Upper lobe of left lung (tissue), 6 donors: ENCODE measurements at regions not wholly inside any gene's neighbourhood (a gene's known extent, or its start where the extent isn't known, plus 50 kb on each side); places are given as distances from the start of the nearest gene placed in this dataset.

Experiments used
- ATAC-seq, 2 donors: fragments of 200-7000 bp; cut with Tn5 transposase; one replicate each; pipeline ENCODE4 v1.9.1; 2022; ENCODE audit warnings: mild to moderate bottlenecking in 2 of 2, moderate library complexity in 2 of 2; ENCODE audit not compliant: low FRiP score in 2 of 2
- DNase-seq, 2 donors: peaks; one replicate each; pipeline ENCODE4 v3.0.0-alpha.2; 2019 to 2020
- H3K27ac ChIP-seq, 4 donors: fragments of 200-600 bp; sonication (generic); one replicate each; pipeline ENCODE4 v1.5.1; 2016 to 2019
- H3K27me3 ChIP-seq, 4 donors: fragments of 200-600 bp; sonication (generic); one replicate each; pipeline ENCODE4 v1.5.1; 2017 to 2019
- H3K36me3 ChIP-seq, 4 donors: fragments of 200-600 bp; sonication (generic); one replicate each; pipeline ENCODE4 v1.5.1; 2016 to 2019
- H3K4me1 ChIP-seq, 4 donors: fragments of 200-600 bp; sonication (generic); one replicate each; pipeline ENCODE4 v1.5.1; 2018 to 2019
- H3K4me3 ChIP-seq, 4 donors: fragments of 200-600 bp; sonication (generic); one replicate each; pipeline ENCODE4 v1.5.1; 2017 to 2019; ENCODE audit warnings: mild to moderate bottlenecking in 2 of 4, moderate library complexity in 1 of 4
- H3K9me3 ChIP-seq, 4 donors: fragments of 200-600 bp; sonication (generic); one replicate each; pipeline ENCODE4 v1.5.1; 2018 to 2019
- EP300 ChIP-seq, 4 donors: sonication (generic); formaldehyde crosslinking; IDR thresholded peaks; one replicate each; pipeline ENCODE4 v1.5.1; 2017; ENCODE audit warnings: antibody characterized with exemption in 4 of 4, control low read depth in 2 of 4
- POLR2A ChIP-seq, 4 donors: fragments of 450-650 bp; IDR thresholded peaks; one replicate each; pipeline ENCODE4 v1.5.1; 2016 to 2017; ENCODE audit warnings: antibody characterized with exemption in 4 of 4, mild to moderate bottlenecking in 2 of 4
- POLR2AphosphoS5 ChIP-seq, 2 donors: sonication (generic); formaldehyde crosslinking; IDR thresholded peaks; one replicate each; pipeline ENCODE4 v1.5.1; 2017; ENCODE audit warnings: antibody characterized with exemption in 2 of 2
- WGBS, 2 donors: methylation state at CpG; one replicate each; pipeline ENCODE4 v1.1.5; 2017 to 2018; 5-methylcytosine and 5-hydroxymethylcytosine counted together
- TF ChIP-seq, protein P1 (sequence below), 6 experiments: fragments of 450-650 bp in 4 of 6; fragments of 200-600 bp in 2 of 6; sonication (generic) in 2 of 6; IDR thresholded peaks; one replicate each; pipeline ENCODE4 v1.5.1; 2016 to 2019; ENCODE audit warnings: antibody characterized with exemption in 6 of 6
- donor health status: DM: no; HTN: no; CAD: no; lungs with moderate emphysema.
- donor health status: DM: no; HTN: yes; CAD: no; lungs with severe emphysema.

DNA sequence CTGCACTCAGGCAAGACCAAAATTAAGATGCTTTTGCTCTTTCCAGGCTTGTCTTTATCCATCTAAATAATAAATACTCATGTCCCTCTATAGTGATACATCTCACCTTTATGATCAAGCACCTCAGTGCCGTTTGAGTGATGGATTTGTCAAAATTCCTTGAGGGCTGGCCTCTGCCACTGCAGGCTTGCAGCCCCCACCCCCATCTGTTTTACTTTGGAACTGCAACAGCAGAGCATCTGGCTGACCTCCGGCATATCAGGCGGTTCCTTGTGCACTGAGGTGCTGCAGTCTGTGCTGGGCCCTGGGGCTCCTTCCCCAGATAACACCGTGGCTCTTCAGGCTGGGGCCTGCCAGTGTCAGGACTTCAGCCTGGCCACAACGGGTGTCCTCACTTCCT is 386.9 kb downstream of the CDH26 start:
- Histone ChIP-seq H3K4me1 (no peaks in the 10 kb centered on the region), H3K9me3 (no peaks in the 10 kb centered on the region), H3K27me3 (no peaks in the 10 kb centered on the region), H3K27ac (no peak overlapping the region), H3K36me3 (no peaks in the 10 kb centered on the region), H3K4me3 (no peak overlapping the region)
- DNase-seq (no peak), ATAC-seq (no peak)
- no peak for TF ChIP-seq POLR2AphosphoS5 (IDR thresholded peaks at IDR 0.05)
- TF ChIP-seq, protein P1, sequence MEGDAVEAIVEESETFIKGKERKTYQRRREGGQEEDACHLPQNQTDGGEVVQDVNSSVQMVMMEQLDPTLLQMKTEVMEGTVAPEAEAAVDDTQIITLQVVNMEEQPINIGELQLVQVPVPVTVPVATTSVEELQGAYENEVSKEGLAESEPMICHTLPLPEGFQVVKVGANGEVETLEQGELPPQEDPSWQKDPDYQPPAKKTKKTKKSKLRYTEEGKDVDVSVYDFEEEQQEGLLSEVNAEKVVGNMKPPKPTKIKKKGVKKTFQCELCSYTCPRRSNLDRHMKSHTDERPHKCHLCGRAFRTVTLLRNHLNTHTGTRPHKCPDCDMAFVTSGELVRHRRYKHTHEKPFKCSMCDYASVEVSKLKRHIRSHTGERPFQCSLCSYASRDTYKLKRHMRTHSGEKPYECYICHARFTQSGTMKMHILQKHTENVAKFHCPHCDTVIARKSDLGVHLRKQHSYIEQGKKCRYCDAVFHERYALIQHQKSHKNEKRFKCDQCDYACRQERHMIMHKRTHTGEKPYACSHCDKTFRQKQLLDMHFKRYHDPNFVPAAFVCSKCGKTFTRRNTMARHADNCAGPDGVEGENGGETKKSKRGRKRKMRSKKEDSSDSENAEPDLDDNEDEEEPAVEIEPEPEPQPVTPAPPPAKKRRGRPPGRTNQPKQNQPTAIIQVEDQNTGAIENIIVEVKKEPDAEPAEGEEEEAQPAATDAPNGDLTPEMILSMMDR (IDR thresholded peaks at IDR 0.05) = no peak
- no peak for TF ChIP-seq POLR2A (IDR thresholded peaks at IDR 0.05)
- TF ChIP-seq EP300 (IDR thresholded peaks at IDR 0.05) = no peak
- WGBS, 2 donors = 75 to 76% methylated on average over 3 to 5 of the region's 5 CpGs

DNA sequence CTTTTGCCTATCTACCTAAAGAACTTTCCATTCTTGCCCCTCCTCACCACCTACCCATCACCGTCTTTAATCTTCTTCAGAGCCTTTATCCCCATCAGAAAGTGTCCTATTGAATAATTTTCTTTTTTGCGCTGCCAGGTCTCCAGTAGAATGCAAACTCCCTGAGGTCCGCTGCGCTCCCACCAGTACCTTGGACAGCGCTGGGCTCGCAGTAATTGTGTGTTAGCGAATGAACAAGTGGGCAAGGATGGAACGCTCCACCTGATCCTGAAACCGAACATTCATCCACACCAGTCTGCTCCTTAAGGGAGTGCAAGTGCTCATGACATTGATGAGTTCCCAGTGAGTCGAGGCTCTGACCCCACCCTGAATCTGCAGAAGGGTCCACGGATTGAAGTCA is 391.2 kb downstream of the CDH26 start:
- Histone ChIP-seq H3K27me3 (no peaks in the 10 kb centered on the region), H3K4me3 (no peak overlapping the region), H3K27ac (no peak overlapping the region), H3K36me3 (no peaks in the 10 kb centered on the region), H3K9me3 (no peaks in the 10 kb centered on the region), H3K4me1 (no peaks in the 10 kb centered on the region)
- ATAC-seq (no peak), DNase-seq (no peak)
- TF ChIP-seq POLR2AphosphoS5 (IDR thresholded peaks at IDR 0.05) (no peak), EP300 (IDR thresholded peaks at IDR 0.05) (no peak)
- TF ChIP-seq, protein P1 (IDR thresholded peaks at IDR 0.05) = no peak
- 90 to 91% methylated on average over 11 of the region's 11 CpGs for WGBS, 2 donors

DNA sequence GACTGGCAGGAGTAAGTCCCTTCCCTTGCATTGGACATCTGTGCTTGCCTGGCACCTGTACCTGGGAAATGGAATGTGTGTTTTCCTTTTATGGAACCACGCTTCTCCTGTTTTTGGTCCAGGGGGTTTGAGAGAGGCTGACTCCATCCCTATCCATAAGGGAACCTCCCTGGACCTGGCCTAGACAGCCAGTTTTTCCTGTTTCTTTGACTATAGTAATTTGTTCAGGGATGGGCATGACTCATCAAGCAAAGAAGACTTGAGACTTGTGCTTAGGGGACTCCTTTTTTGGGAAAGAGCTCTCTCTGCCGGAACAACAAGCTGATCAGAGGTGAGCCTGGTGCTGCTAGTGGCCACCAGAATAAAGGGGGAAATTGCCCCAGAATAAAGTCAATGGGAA is 393.8 kb downstream of the CDH26 start:
- H3K27me3 ChIP-seq = no peaks in the 10 kb centered on the region
- no peaks in the 10 kb centered on the region for H3K9me3 ChIP-seq
- no peak overlapping the region for H3K27ac ChIP-seq
- DNase-seq = no peak
- no peak for ATAC-seq
- no peaks in the 10 kb centered on the region for H3K36me3 ChIP-seq
- TF ChIP-seq EP300 (IDR thresholded peaks at IDR 0.05) (no peak), POLR2A (IDR thresholded peaks at IDR 0.05) (no peak), POLR2AphosphoS5 (IDR thresholded peaks at IDR 0.05) (no peak)
- TF ChIP-seq, protein P1 (IDR thresholded peaks at IDR 0.05) = no peak
- WGBS, 2 donors = 89 to 97% methylated on average over 2 of the region's 2 CpGs
- H3K4me1 ChIP-seq = no peaks in the 10 kb centered on the region
- H3K4me3 ChIP-seq = no peak overlapping the region

DNA sequence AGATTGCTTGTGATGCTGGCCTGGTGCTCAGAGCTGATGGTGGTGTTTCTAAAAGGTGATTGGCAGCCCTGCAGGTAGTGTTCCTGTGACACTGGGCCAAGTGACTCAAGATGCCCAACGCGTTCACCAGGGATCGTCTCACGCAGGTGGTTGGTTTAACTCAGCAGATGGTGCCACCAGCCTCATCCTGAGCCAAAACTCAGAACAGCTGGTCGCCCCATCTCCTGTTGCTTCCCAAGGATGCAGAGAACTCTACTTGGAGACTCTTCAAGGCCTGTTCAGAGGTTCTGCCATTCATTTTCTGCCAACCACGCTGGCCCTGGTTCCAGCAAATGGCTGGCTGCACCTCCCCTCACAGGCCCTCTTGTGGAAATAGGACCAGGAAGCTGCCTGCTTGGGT is 394.4 kb downstream of the CDH26 start:
- H3K36me3 ChIP-seq = no peaks in the 10 kb centered on the region
- no peak for ATAC-seq
- no peak overlapping the region for H3K27ac ChIP-seq
- WGBS, 2 donors = 83 to 86% methylated on average over 6 of the region's 6 CpGs
- no peak for TF ChIP-seq POLR2A (IDR thresholded peaks at IDR 0.05)
- TF ChIP-seq, protein P1 (IDR thresholded peaks at IDR 0.05) = no peak
- no peak for TF ChIP-seq EP300 (IDR thresholded peaks at IDR 0.05)
- no peak overlapping the region for H3K4me3 ChIP-seq
- H3K27me3 ChIP-seq = no peaks in the 10 kb centered on the region
- no peaks in the 10 kb centered on the region for H3K4me1 ChIP-seq
- no peak for DNase-seq
- no peaks in the 10 kb centered on the region for H3K9me3 ChIP-seq

GRCh38 chr20:60354024-60354580 is 395.9 kb downstream of the CDH26 start:
- H3K27me3 ChIP-seq = no peaks in the 10 kb centered on the region
- no peaks in the 10 kb centered on the region for H3K36me3 ChIP-seq
- H3K4me3 ChIP-seq = no peak overlapping the region
- ATAC-seq (no peak), DNase-seq (no peak)
- WGBS, 2 donors = 55 to 69% methylated on average over 5 of the region's 5 CpGs
- TF ChIP-seq POLR2AphosphoS5 (IDR thresholded peaks at IDR 0.05) (no peak), POLR2A (IDR thresholded peaks at IDR 0.05) (no peak), EP300 (IDR thresholded peaks at IDR 0.05) (no peak)
- TF ChIP-seq, protein P1 (IDR thresholded peaks at IDR 0.05) = no peak
- no peak overlapping the region for H3K27ac ChIP-seq
- no peaks in the 10 kb centered on the region for H3K9me3 ChIP-seq
- H3K4me1 ChIP-seq = no peaks in the 10 kb centered on the region
